RWPE1 (cell line): ENCODE measurements at regions not wholly inside any gene's neighbourhood (a gene's known extent, or its start where the extent isn't known, plus 50 kb on each side); places are given as distances from the start of the nearest gene placed in this dataset.

Source experiments
- CTCF ChIA-PET: fragments of 350-600 bp; sonication (Branson Sonifier 250); formaldehyde crosslinking; extraction: SDS; loops from one replicate; lab custom pipeline; 2021; lab: Yijun Ruan, JAX
- POLR2A ChIA-PET: fragments of 400-600 bp; formaldehyde crosslinking; extraction: SDS; loops from one replicate; lab custom pipeline; 2020; ENCODE audit warnings: antibody characterized with exemption; ENCODE audit not compliant: low non-redundant PET; lab: Yijun Ruan, JAX
- DNase-seq: peaks from one replicate; pipeline ENCODE4 v3.0.0; 2012; ENCODE audit warnings: low spot score
- H3K27ac ChIP-seq: fragments of 450-650 bp; 2 replicates; pipeline ENCODE4 v1.5.1; 2017
- TF ChIP-seq, protein P1 (sequence below): fragments of 450-650 bp; conservative IDR thresholded peaks from 2 replicates; pipeline ENCODE4 v1.5.1; 2017; ENCODE audit warnings: low read depth, mild to moderate bottlenecking

DNA sequence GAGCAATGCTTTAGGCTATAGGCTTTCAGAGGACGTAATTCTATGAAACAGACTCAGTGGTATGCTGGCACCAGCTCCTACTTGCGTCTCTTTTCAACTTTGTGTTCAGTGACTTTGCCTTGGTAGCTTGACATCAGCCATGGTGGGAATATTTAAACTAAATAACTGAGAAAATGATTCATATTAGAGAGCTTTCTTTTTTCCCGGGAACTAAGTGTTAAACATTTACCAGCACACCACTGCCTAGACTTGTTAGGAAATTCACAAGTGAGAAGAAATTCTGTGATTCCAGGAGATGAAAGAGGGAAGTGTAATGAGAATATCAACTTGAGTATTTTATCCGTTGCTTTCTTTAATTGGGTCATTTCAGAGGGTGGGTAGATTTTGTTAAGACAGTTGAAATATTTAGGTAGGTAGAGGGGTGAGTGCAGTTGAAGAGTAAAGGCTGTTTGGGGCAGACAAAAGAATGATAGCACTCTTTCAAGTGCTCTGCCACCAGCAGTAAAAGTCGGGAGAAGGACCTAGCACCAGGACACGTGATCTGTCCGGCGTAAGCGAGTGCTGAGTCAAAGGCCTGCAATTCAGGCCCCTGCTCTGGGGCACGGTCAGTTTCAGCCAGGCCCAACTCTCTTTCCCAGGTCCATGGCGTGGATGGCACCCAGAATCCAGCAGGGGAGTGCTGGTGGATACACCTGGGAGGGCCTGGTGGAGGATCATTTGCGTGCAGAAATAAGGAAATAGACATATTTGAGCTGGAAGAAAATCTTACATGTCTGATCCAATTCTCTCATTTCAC is 206.3 kb downstream of the SNX10 start:
- CTCF ChIA-PET = interaction anchor here (0.8 kb wide), 1 partner anchor 128 kb away, joined by 3 read pairs; no protein-coding TSS in a partner anchor
- POLR2A ChIA-PET = no interaction called here
- TF ChIP-seq, protein P1, sequence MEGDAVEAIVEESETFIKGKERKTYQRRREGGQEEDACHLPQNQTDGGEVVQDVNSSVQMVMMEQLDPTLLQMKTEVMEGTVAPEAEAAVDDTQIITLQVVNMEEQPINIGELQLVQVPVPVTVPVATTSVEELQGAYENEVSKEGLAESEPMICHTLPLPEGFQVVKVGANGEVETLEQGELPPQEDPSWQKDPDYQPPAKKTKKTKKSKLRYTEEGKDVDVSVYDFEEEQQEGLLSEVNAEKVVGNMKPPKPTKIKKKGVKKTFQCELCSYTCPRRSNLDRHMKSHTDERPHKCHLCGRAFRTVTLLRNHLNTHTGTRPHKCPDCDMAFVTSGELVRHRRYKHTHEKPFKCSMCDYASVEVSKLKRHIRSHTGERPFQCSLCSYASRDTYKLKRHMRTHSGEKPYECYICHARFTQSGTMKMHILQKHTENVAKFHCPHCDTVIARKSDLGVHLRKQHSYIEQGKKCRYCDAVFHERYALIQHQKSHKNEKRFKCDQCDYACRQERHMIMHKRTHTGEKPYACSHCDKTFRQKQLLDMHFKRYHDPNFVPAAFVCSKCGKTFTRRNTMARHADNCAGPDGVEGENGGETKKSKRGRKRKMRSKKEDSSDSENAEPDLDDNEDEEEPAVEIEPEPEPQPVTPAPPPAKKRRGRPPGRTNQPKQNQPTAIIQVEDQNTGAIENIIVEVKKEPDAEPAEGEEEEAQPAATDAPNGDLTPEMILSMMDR = no peak

DNA sequence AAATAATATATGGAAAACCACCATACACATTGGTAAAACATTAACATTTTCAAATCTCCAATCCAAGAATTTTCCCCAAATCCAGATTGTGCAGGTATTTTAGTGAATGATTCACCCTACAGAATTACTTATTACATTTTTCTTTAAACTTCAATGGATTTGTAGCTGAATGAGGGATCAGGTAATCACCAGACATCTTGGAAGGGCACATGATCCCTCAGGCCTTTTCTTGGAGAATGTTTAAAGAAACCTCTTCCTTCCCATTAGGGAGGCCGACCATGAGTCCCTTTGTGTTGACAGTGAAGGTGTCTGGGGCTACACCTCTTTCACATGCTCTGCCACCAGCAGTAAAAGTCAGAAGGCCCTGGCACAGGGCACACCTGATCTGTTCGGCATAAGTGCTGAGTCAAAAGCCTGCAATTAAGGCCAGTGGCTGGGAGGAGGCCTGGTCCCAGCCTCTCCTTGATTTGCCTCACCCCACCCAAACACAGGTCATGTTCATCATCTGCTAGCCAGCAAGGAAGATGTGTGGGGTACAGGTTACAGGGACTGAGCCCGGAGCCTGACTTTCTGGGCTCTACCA is 207.7 kb downstream of the SNX10 start:
- no peak for DNase-seq
- TF ChIP-seq, protein P1 = no peak
- H3K27ac ChIP-seq = no peak overlapping the region
- CTCF ChIA-PET = interaction anchor here (0.7 kb wide), 1 partner anchor 122 kb away, joined by 3 read pairs; no protein-coding TSS in a partner anchor
- POLR2A ChIA-PET = no interaction called here

More for the DNA sequence above, 206.3 kb downstream of the SNX10 start:
- DNase-seq = no peak
- H3K27ac ChIP-seq = no peak overlapping the region

- ChIA-PET CTCF (interaction anchor here (0.6 to 2.0 kb wide), 13 partner anchors 8 to 692 kb away, joined by 3 to 10 read pairs (median 4); no protein-coding TSS in a partner anchor), POLR2A (no interaction called here)
- TF ChIP-seq, protein P1 = peak; percentile 69
- H3K27ac ChIP-seq = no peak overlapping the region
- peak; percentile 49 for DNase-seq
These were observed 209.2 kb downstream of the SNX10 start for GRCh38 chr7:26500749-26501352.

DNA sequence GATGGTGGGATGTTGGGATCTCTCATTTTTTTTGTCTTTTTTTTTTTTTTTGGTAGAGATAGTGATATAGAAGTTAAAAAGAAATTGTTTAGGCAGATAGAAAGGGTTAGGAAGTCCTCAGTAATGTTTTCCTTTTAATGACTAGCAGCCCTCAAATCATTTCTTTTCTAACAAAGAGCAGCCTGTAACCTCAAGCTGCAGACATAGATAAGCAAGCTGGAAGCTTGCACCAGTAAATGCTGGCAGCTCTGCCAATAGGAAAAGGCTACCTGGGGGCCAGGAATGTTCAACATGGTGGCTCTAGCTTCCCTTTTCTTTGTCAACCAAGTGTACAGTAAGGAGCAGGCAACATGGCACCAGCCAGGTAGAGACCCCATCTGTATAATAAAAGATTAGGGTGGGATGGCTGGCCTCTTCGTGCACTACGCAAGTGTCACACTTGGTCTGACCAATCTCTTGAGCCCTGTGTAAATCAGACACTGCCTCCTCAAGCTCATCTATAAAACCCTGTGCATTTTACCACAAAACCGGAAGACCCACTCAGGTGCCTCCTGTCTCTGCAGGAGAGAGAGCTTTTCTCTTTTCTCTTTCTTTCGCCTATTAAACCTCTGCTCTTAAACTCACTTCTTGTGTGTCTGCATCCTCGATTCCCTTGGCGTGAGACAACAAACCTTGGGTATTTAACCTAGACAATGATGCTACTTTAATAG is 212.9 kb downstream of the SNX10 start:
- POLR2A ChIA-PET = no interaction called here

DNA sequence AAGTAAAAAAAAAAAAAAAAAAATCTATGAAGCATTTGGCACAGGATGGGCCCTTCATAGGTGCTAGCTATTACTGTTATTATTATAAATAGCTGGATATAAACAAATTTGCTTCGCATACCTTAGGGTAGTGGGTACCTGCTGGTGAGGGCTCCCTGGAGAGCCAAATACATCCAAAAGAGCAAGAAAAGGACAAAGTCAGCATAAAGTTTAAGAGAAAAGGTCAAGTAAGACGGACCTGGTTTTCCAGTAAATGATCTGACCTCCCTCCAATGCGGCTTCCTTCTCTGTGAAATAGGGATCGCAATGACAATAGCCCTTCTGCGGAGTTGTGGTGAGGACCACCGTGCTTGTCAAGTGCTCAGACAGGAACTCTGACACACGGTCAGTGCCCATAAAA is 214.5 kb downstream of the SNX10 start:
- no peak for DNase-seq
- ChIA-PET CTCF (no interaction called here), POLR2A (no interaction called here)
- no peak overlapping the region for H3K27ac ChIP-seq
- TF ChIP-seq, protein P1 = no peak

More for the DNA sequence above, 212.9 kb downstream of the SNX10 start:
- DNase-seq = no peak
- CTCF ChIA-PET = interaction anchor here (1.0 to 1.6 kb wide), 2 partner anchors 127 to 135 kb away, joined by 4 read pairs; no protein-coding TSS in a partner anchor
- H3K27ac ChIP-seq = no peak overlapping the region
- TF ChIP-seq, protein P1 = no peak
